ENCODE measurements at regions not wholly inside any gene's neighbourhood (a gene's known extent, or its start where the extent isn't known, plus 50 kb on each side); places are given as distances from the start of the nearest gene placed in this dataset. TPM values are rescaled to one million over a fixed set of nuclear protein-coding genes. Genes with fewer than 3 reads are reported as not detected.

GRCh38 chr6:76347539-76347938 lies 275.1 kb upstream of the IMPG1 start:
- TF ChIP-seq POLR2A (IDR thresholded peaks at IDR 0.05), result no peak
- TF ChIP-seq CTCF (IDR thresholded peaks at IDR 0.05), result no peak
- TF ChIP-seq EP300 (IDR thresholded peaks at IDR 0.05), result no peak
- Histone ChIP-seq H3K4me3 (no peak overlapping the region), H3K27ac (no peak overlapping the region), H3K4me1 (ENCODE audit: insufficient read depth) (no peaks in the 10 kb centered on the region), H3K27me3 (no peaks in the 10 kb centered on the region), H3K9me3 (no peaks in the 10 kb centered on the region), H3K36me3 (no peaks in the 10 kb centered on the region)
- DNase-seq, result no peak
- intact Hi-C loops (cut with DNase I), result no loop called here

- H3K9me3 ChIP-seq, result no peaks in the 10 kb centered on the region
- H3K4me3 ChIP-seq, result no peak overlapping the region
- DNase-seq, result no peak
- no peak for TF ChIP-seq CTCF (IDR thresholded peaks at IDR 0.05)
- no peak for TF ChIP-seq POLR2A (IDR thresholded peaks at IDR 0.05)
- no peak for TF ChIP-seq EP300 (IDR thresholded peaks at IDR 0.05)
- H3K27ac ChIP-seq, result no peak overlapping the region
- 67 to 78% (median 72%) methylated on average over 1 of the region's 1 CpG for WGBS, 3 donors
- no peaks in the 10 kb centered on the region for H3K27me3 ChIP-seq
- intact Hi-C loops (cut with DNase I), result no loop called here
- no peaks in the 10 kb centered on the region for H3K4me1 ChIP-seq (ENCODE audit: insufficient read depth)
- H3K36me3 ChIP-seq, result no peaks in the 10 kb centered on the region
Measured at GRCh38 chr6:76342611-76343160, 270.2 kb upstream of the IMPG1 start.

GRCh38 chr6:76330031-76330430 lies 257.6 kb upstream of the IMPG1 start:
- intact Hi-C loops (cut with DNase I), result no loop called here
- no peak for TF ChIP-seq POLR2A (IDR thresholded peaks at IDR 0.05)
- no peak for TF ChIP-seq CTCF (IDR thresholded peaks at IDR 0.05)
- TF ChIP-seq EP300 (IDR thresholded peaks at IDR 0.05), result no peak
- 44 to 59% (median 54%) methylated on average over 4 of the region's 4 CpGs for WGBS, 3 donors

GRCh38 chr6:76326871-76327270 lies 254.4 kb upstream of the IMPG1 start:
- 83 to 89% (median 86%) methylated on average over 5 of the region's 5 CpGs for WGBS, 3 donors
- Histone ChIP-seq H3K27me3 (no peaks in the 10 kb centered on the region), H3K36me3 (no peaks in the 10 kb centered on the region), H3K9me3 (no peaks in the 10 kb centered on the region), H3K4me1 (ENCODE audit: insufficient read depth) (no peaks in the 10 kb centered on the region), H3K4me3 (no peak overlapping the region), H3K27ac (no peak overlapping the region)
- intact Hi-C loops (cut with DNase I), result no loop called here
- DNase-seq, result no peak
- no peak for TF ChIP-seq POLR2A (IDR thresholded peaks at IDR 0.05)
- TF ChIP-seq EP300 (IDR thresholded peaks at IDR 0.05), result no peak
- no peak for TF ChIP-seq CTCF (IDR thresholded peaks at IDR 0.05)

More at GRCh38 chr6:76330031-76330430, 257.6 kb upstream of the IMPG1 start:
- Histone ChIP-seq H3K27ac (no peak overlapping the region), H3K36me3 (no peaks in the 10 kb centered on the region), H3K27me3 (no peaks in the 10 kb centered on the region), H3K9me3 (no peaks in the 10 kb centered on the region), H3K4me3 (no peak overlapping the region), H3K4me1 (ENCODE audit: insufficient read depth) (no peaks in the 10 kb centered on the region)
- no peak for DNase-seq

Small RNA genes in the stretch of these regions (small RNA-seq; reads per million reads assigned to genes)
- not detected for gene AL365222.1
- not detected for gene RNU6-261P
- gene RNU6-84P, result not detected
